H1 (cell line): ENCODE measurements at regions not wholly inside any gene's neighbourhood (a gene's known extent, or its start where the extent isn't known, plus 50 kb on each side); places are given as distances from the start of the nearest gene placed in this dataset.

ENCODE experiments used
- ATF3 ChIP-seq: IDR thresholded peaks from 2 replicates; pipeline ENCODE4 v1.6.1; 2011; ENCODE audit warnings: low read depth, mild to moderate bottlenecking, low read length; ENCODE audit not compliant: insufficient read depth
- BRCA1 ChIP-seq: IDR thresholded peaks from 2 replicates; pipeline ENCODE4 v1.6.1; 2012; ENCODE audit warnings: low read depth, low read length, improper control_type of control experiment
- CBX8 ChIP-seq: fragments of 300-800, 300-1000 bp; sonication (generic); IDR thresholded peaks from 2 replicates; pipeline ENCODE4 v1.7.1; 2016; ENCODE audit warnings: low read depth, low read length, borderline replicate concordance
- CEBPB ChIP-seq: IDR thresholded peaks from 2 replicates; pipeline ENCODE4 v1.6.1; 2012; ENCODE audit warnings: low read depth, low read length
- E2F6 ChIP-seq: IDR thresholded peaks from 2 replicates; pipeline ENCODE4 v1.6.1; 2012; ENCODE audit warnings: inconsistent platforms
- FOSL1 ChIP-seq: IDR thresholded peaks from 2 replicates; pipeline ENCODE4 v1.6.1; 2011; ENCODE audit warnings: mild to moderate bottlenecking, low read depth, low read length, moderate library complexity; ENCODE audit not compliant: insufficient read depth
- GABPA ChIP-seq: IDR thresholded peaks from 2 replicates; pipeline ENCODE4 v1.6.1; 2011; ENCODE audit warnings: mild to moderate bottlenecking, low read length, moderate library complexity, borderline replicate concordance; ENCODE audit not compliant: insufficient read depth
- HDAC6 ChIP-seq: IDR thresholded peaks from one replicate; pipeline ENCODE4 v1.7.1; 2012; ENCODE audit warnings: low read depth, mild to moderate bottlenecking, inconsistent platforms, low read length, moderate library complexity
- KDM1A ChIP-seq: fragments of 200-600, 300-600 bp; sonication (generic); IDR thresholded peaks from 2 replicates; pipeline ENCODE4 v1.7.1; 2016; ENCODE audit warnings: mild to moderate bottlenecking, low read length, borderline replicate concordance
- KDM4A ChIP-seq: IDR thresholded peaks from one replicate; pipeline ENCODE4 v1.7.1; 2012; ENCODE audit warnings: low read depth, mild to moderate bottlenecking, moderate library complexity, low read length, inconsistent platforms; ENCODE audit not compliant: severe bottlenecking
- KDM5A ChIP-seq: fragments of 200-600 bp; IDR thresholded peaks from 2 replicates; pipeline ENCODE4 v1.7.1; 2012; ENCODE audit warnings: mild to moderate bottlenecking, low read length, inconsistent platforms, mixed read lengths
- MAX ChIP-seq: IDR thresholded peaks from 2 replicates; pipeline ENCODE4 v1.6.1; 2012; ENCODE audit warnings: inconsistent platforms
- NANOG ChIP-seq: IDR thresholded peaks from 2 replicates; pipeline ENCODE4 v1.6.1; 2011; ENCODE audit warnings: low read length, low read depth, mild to moderate bottlenecking, inconsistent platforms; ENCODE audit not compliant: insufficient read depth, poor library complexity, severe bottlenecking
- NRF1 ChIP-seq: IDR thresholded peaks from 2 replicates; pipeline ENCODE4 v1.6.1; 2011; ENCODE audit warnings: mild to moderate bottlenecking, low read depth, low read length, improper control_type of control experiment
- POU5F1 ChIP-seq: IDR thresholded peaks from 2 replicates; pipeline ENCODE4 v1.6.1; 2011; ENCODE audit warnings: low read depth, mild to moderate bottlenecking, low read length, moderate library complexity
- RBBP5 ChIP-seq: IDR thresholded peaks from 2 replicates; pipeline ENCODE4 v1.7.1; 2012; ENCODE audit warnings: low read depth, mild to moderate bottlenecking, inconsistent platforms, low read length, moderate library complexity, borderline replicate concordance
- TBP ChIP-seq: IDR thresholded peaks from 2 replicates; pipeline ENCODE4 v1.6.1; 2011; ENCODE audit warnings: low read depth, low read length, improper control_type of control experiment

- TF ChIP-seq KDM4A (no peak), ATF3 (no peak), CEBPB (no peak), TBP (no peak), NRF1 (no peak), NANOG (no peak), MAX (no peak), FOSL1 (no peak), GABPA (no peak), CBX8 (no peak), KDM5A (no peak), BRCA1 (no peak), E2F6 (no peak), POU5F1 (no peak), RBBP5 (no peak), KDM1A (no peak), HDAC6 (no peak)
Observed at GRCh38 chr1:187053876-187054275, 225.1 kb downstream of the PLA2G4A start (continued).
